ENCODE measurements at regions not wholly inside any gene's neighbourhood (a gene's known extent, or its start where the extent isn't known, plus 50 kb on each side); places are given as distances from the start of the nearest gene placed in this dataset.

DNA sequence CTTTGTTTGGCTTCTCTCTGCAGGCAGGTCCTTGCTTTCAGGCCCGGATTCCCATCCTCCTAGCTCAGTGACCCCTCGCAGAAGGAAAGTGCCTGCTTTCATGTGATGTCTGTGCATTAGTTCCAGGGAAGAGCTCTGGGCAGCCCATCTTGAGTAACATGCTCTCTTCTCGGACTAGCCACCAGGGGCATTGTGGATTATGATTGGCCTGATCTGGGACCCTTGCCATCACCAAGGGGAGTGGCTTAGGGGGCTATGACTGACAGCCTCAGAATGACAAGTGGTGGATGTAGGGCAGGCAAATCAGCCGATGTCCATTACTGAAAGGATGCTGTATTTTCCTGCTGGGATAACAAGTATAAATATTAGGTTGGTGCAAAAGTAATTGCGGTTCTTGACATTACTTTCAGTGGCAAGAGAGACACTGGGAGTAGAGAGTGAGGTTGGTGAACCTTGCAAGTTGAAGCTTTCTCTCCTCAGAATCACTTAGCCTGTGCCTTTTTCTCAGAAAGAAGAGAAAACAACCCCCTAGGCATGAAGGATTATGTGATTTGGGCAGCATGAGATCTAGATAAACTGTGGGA is 71.5 kb upstream of the MPHOSPH6 start:
- no peak for DNase-seq (ENCODE audit: low read depth)

DNA sequence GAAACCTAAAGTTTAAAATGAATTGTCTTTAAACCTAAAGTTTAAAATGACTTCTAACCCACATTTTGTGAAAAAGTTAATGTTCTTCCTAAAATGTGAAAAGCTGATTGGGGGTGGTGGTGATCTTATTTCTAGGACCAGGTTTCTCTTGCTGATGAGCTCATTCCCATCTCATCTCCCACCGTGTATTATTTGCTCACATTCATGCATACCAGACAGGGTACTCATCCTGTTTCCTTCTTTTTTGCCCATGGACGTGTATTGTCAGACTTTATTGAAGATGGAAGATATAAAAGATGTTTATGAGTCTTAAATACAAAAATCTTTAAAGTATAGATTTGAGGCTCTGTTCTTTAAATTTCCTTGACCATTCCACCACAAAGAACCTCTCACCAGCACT is 70.1 kb upstream of the MPHOSPH6 start:
- DNase-seq (ENCODE audit: low read depth): no peak

GRCh38 chr16:82236875-82237274 is 66.9 kb upstream of the MPHOSPH6 start:
- no peak for DNase-seq (ENCODE audit: low read depth)

DNA sequence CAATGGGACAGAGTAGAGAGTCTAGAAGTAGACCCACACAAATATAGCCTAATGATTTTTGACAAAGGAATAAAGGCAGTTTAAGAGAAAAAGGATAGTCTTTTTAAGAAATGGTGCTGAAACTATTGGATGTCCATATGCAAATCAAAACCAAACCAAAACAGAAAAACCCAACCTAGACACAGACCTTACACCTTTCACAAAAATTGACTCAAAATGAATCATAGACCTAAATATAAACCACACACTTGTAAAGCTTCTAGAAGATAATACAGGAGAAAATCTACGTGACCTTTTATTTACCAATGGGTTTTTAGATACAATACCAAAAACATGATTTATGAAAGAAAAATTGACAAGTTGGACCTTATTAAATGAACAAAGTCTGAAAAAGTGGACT is 66.4 kb upstream of the MPHOSPH6 start:
- DNase-seq (ENCODE audit: low read depth): no peak

DNA sequence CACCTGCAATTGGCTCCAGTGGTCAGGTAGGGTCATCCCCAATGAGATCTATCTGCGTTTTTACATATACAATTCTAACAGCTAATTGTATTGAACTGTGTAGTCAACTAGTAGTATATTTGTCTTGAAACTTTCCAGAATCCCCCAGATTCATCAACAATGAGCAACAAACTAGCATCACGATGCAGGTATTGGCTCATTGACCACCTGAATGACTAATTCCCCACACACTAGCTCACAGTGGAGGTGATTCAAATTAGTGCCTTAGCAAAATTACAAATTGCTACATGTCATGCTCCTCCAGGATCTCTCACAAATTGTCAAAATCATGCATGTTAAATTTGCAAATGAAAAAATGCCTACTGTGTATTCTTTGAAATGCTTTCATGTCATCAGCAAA is 62.8 kb upstream of the MPHOSPH6 start:
- no peak for DNase-seq (ENCODE audit: low read depth)

DNA sequence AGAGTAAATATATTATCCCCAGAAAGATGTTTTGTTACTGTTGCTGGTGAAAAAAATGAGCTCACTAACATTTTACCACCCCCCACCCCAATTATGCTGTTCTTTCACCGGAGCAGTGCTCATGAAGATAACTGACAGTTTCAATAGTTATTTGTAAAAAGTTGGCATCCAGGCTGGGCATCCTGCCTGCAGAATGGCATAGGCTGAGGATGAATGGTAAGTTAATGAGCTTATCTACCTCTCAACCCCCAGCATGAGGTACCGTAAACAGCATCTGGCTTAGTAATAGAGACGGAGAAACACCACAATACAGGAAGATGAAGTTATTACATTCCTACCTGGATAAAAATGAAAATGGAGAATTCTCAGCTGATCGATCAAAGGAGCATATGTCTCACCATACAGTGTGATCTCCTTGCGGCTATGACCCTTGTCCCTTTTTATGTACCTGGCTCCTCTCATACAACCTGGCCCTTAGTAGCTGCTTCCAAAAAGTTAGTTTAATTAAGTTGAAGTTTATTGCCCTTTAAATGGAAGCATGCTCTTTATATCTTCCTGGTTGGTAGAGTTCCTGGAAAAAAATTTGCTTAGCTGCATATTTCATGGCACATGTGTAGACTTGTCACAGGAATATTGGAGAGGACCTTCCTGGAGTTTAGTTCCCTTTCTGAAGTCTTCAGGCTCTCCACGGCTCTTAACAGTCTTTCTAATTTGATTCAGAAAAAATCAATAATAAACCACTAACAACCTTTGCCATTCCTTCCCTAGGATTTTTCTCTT is 61.2 kb upstream of the MPHOSPH6 start:
- DNase-seq (ENCODE audit: low read depth): no peak

DNA sequence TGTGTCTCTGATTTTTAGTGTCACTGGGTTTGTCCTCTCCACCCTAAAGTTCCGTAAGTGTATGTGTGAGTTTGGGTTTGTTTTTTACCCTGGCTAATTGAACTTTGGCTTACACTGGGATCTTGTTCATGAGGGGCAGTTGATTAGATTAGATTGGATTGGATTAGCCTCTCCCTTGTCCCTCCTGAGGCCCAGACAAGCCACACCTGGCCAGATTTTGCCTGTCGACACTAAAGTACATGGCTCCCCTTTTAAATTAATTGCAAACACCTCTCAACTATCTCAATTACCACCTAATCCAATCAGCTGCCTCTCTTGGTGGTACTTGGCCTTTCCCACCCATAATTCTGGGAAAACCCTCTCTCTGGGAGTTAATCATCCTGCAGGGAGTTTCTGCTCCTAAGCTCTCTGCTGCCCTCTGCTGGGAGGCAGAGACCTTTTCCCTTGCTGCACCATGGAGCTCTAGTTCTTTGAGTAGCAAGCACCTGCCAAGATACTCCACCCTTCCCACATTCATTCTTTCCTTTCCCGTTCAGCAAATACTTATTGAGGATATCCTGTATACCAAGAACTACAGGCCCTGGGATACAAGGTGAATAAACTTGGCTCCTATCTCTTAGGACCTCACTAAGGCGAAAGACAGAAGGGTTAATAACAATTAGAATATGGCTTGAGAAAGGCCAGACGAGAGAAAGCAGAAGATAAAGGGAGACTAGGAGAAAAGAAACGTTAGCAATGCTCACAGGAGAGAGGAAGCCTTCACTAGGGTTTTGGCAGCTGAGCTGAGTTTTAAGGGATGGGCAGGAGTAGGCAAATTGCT is 60.0 kb upstream of the MPHOSPH6 start:
- peak; percentile 43 for DNase-seq (ENCODE audit: low read depth)

DNA sequence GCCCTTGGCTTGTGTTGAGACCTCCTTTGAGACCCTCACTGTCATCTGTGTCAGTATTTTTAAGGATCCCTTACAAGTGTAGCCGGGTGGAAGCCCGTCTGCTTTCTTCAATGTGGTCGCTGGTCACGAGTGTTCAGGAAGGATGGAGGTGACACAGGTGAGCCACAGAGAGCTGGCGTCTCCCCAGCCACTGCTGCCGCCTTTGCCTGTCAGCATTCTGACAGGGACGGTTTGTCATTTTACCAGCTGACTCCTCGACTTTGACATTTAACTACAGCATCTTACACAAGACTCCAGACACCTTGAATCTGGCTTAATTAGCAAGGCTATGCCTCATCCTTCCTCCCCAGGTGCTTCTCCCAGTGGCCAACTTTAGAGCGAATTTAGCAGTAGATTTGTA is 56.3 kb upstream of the MPHOSPH6 start:
- DNase-seq (ENCODE audit: low read depth): no peak

- no peak for DNase-seq (ENCODE audit: low read depth)
Measured at GRCh38 chr16:82224821-82225220, 54.8 kb upstream of the MPHOSPH6 start.

DNA sequence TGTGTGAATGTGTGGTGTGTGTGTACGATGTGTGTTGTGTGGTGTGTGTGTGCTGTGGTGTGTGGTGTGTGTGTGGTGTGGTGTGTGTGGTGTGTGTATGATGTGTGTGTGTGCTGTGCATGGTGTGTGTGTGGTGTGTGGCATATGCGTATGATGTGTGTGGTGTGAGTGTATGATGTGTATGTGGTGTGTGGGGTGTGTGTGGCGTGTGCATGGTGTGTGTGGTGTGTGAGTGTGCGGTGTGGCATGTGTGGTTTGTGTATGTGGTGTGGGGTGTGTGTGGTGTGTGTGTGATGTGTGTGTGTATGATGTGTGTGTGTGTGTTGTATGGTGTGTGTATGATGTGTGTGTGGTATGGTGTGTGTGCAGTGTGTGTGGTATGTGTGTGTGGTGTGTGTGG is 50.5 kb upstream of the MPHOSPH6 start:
- no peak for DNase-seq (ENCODE audit: low read depth)
